ENCODE measurements at regions not wholly inside any gene's neighbourhood (a gene's known extent, or its start where the extent isn't known, plus 50 kb on each side); places are given as distances from the start of the nearest gene placed in this dataset.
A peak's percentile ranks its signal among the peaks of the same experiment; 100 is the strongest.

DNA sequence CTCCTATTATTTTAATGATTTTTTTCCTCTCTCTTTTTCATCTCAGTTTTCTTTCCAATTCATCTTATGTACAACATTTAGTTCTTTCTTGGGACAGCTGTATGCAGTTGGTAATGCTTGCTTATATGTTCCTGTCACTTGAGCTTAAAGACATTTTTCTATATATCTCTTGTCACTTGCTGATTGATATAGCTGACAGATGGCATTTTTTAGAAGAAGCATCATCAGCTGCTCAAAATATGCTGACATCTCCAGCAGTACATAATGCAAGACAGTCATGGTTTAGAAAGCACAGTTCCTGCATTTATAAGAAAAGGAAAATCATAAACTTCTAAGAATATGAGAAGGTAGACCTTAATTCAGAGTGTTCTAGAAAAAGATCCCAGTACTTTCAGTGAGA, 56.5 kb downstream of the DCAF8L1 start:
- H3K79me2 ChIP-seq: no peaks in the 10 kb centered on the region
- DNase-seq (ENCODE audit: low spot score): no peak
- H2AFZ ChIP-seq: no peak overlapping the region
- no peak overlapping the region for H3K27ac ChIP-seq
- H3K27me3 ChIP-seq: no peaks in the 10 kb centered on the region
- no peak overlapping the region for H3K4me2 ChIP-seq
- no peaks in the 10 kb centered on the region for H3K4me1 ChIP-seq (ENCODE audit: insufficient read depth)
- no peaks in the 10 kb centered on the region for H3K9me2 ChIP-seq (replicated peaks; ENCODE audit: insufficient read depth)
- TF ChIP-seq EZH2phosphoT487 (IDR thresholded peaks at IDR 0.05; ENCODE audit: low read depth, severe bottlenecking, unreplicated experiment) (no peak), EZH2 (IDR thresholded peaks at IDR 0.05; ENCODE audit: borderline replicate concordance) (no peak)
- TF ChIP-seq, protein P1, sequence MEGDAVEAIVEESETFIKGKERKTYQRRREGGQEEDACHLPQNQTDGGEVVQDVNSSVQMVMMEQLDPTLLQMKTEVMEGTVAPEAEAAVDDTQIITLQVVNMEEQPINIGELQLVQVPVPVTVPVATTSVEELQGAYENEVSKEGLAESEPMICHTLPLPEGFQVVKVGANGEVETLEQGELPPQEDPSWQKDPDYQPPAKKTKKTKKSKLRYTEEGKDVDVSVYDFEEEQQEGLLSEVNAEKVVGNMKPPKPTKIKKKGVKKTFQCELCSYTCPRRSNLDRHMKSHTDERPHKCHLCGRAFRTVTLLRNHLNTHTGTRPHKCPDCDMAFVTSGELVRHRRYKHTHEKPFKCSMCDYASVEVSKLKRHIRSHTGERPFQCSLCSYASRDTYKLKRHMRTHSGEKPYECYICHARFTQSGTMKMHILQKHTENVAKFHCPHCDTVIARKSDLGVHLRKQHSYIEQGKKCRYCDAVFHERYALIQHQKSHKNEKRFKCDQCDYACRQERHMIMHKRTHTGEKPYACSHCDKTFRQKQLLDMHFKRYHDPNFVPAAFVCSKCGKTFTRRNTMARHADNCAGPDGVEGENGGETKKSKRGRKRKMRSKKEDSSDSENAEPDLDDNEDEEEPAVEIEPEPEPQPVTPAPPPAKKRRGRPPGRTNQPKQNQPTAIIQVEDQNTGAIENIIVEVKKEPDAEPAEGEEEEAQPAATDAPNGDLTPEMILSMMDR (IDR thresholded peaks at IDR 0.05; ENCODE audit: poor library complexity): no peak
- H3K9me3 ChIP-seq (ENCODE audit: low read depth): no peaks in the 10 kb centered on the region
- H3K4me3 ChIP-seq: no peak overlapping the region
- H4K20me1 ChIP-seq (ENCODE audit: insufficient read depth, poor library complexity, severe bottlenecking): no peaks in the 10 kb centered on the region
- no peaks in the 10 kb centered on the region for H3K36me3 ChIP-seq (replicated peaks; ENCODE audit: insufficient read depth, low read depth)

GRCh38 chrX:27924261-27924660, 57.0 kb downstream of the DCAF8L1 start:
- no peak for TF ChIP-seq EZH2phosphoT487 (IDR thresholded peaks at IDR 0.05; ENCODE audit: low read depth, severe bottlenecking, unreplicated experiment)
- TF ChIP-seq EZH2 (IDR thresholded peaks at IDR 0.05; ENCODE audit: borderline replicate concordance): no peak
- TF ChIP-seq, protein P1 (IDR thresholded peaks at IDR 0.05; ENCODE audit: poor library complexity): no peak
- no peaks in the 10 kb centered on the region for H3K27me3 ChIP-seq
- WGBS (ENCODE audit: low lambda C conversion rate, missing lambda C conversion rate): 78% methylated on average over 4 of the region's 4 CpGs

DNA sequence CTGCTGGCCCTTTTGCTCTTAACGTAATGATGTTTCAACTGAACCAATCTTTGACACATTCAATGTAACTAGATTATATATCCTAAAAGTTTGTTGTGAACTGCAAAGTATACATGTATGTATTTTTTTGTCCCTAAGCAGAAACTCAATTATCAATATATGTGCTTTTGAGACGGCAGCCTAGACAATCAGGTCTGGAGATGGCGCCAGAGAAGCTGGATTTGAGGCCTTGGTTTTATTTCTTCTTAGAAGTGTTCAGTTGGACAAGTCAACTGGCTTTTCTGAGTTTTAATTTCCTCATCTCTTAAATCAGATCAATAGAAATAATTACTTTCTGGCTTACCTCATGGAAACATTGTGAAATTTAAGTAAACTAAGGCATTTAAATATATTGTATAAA, 62.5 kb downstream of the DCAF8L1 start:
- H2AFZ ChIP-seq: no peak overlapping the region
- no peaks in the 10 kb centered on the region for H3K36me3 ChIP-seq (replicated peaks; ENCODE audit: insufficient read depth, low read depth)
- no peak for TF ChIP-seq EZH2 (IDR thresholded peaks at IDR 0.05; ENCODE audit: borderline replicate concordance)
- TF ChIP-seq EZH2phosphoT487 (IDR thresholded peaks at IDR 0.05; ENCODE audit: low read depth, severe bottlenecking, unreplicated experiment): no peak
- TF ChIP-seq, protein P1 (IDR thresholded peaks at IDR 0.05; ENCODE audit: poor library complexity): peak; percentile 37
- no peak overlapping the region for H3K27ac ChIP-seq
- no peaks in the 10 kb centered on the region for H3K9me2 ChIP-seq (replicated peaks; ENCODE audit: insufficient read depth)
- no peaks in the 10 kb centered on the region for H3K9me3 ChIP-seq (ENCODE audit: low read depth)
- WGBS (ENCODE audit: low lambda C conversion rate, missing lambda C conversion rate): 52% methylated on average over 3 of the region's 3 CpGs
- H3K4me1 ChIP-seq (ENCODE audit: insufficient read depth): no peaks in the 10 kb centered on the region
- H3K27me3 ChIP-seq: no peaks in the 10 kb centered on the region
- H4K20me1 ChIP-seq (ENCODE audit: insufficient read depth, poor library complexity, severe bottlenecking): no peaks in the 10 kb centered on the region
- H3K4me2 ChIP-seq: no peak overlapping the region
- H3K79me2 ChIP-seq: no peaks in the 10 kb centered on the region
- H3K4me3 ChIP-seq: no peak overlapping the region
- peak; percentile 25 for DNase-seq (ENCODE audit: low spot score)

More at GRCh38 chrX:27924261-27924660, 57.0 kb downstream of the DCAF8L1 start:
- no peak overlapping the region for H3K4me3 ChIP-seq
- no peak overlapping the region for H3K4me2 ChIP-seq
- no peak overlapping the region for H3K27ac ChIP-seq
- no peaks in the 10 kb centered on the region for H3K9me2 ChIP-seq (replicated peaks; ENCODE audit: insufficient read depth)
- no peaks in the 10 kb centered on the region for H3K9me3 ChIP-seq (ENCODE audit: low read depth)
- no peaks in the 10 kb centered on the region for H3K36me3 ChIP-seq (replicated peaks; ENCODE audit: insufficient read depth, low read depth)
- DNase-seq (ENCODE audit: low spot score): no peak
- H4K20me1 ChIP-seq (ENCODE audit: insufficient read depth, poor library complexity, severe bottlenecking): no peaks in the 10 kb centered on the region
- H2AFZ ChIP-seq: no peak overlapping the region
- H3K4me1 ChIP-seq (ENCODE audit: insufficient read depth): no peaks in the 10 kb centered on the region
- H3K79me2 ChIP-seq: no peaks in the 10 kb centered on the region

Measured in hepatocyte (in vitro differentiated cells).